HG03025 (cell line): ENCODE measurements at regions not wholly inside any gene's neighbourhood (a gene's known extent, or its start where the extent isn't known, plus 50 kb on each side); places are given as distances from the start of the nearest gene placed in this dataset.

Experiments used
- ATAC-seq: cut with Tn5 transposase; IDR thresholded peaks from one replicate; pipeline ENCODE4 v1.9.1; 2021; ENCODE audit warnings: mild to moderate bottlenecking, moderate library complexity; ENCODE audit not compliant: unreplicated experiment, low FRiP score

DNA sequence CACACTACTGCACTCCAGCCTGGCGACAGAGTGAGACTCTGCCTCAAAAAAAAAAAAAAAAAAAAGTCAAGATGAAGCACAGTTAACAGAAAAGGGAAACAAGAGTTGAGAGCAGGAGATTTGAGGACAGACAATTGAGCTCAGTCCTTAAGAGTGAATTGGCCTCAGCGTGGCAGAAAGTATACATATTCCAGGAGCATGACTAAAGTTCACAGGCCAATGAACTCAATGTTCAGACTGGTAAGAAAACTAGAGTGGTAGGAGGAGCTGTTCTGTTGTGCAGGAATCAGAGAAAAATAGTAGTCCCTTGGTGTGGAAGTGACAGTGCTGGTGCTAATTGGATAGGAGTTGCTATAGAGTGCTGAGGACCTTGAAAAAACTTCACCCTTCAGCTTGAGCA is 60.0 kb downstream of the NRN1 start:
- ATAC-seq = no peak

DNA sequence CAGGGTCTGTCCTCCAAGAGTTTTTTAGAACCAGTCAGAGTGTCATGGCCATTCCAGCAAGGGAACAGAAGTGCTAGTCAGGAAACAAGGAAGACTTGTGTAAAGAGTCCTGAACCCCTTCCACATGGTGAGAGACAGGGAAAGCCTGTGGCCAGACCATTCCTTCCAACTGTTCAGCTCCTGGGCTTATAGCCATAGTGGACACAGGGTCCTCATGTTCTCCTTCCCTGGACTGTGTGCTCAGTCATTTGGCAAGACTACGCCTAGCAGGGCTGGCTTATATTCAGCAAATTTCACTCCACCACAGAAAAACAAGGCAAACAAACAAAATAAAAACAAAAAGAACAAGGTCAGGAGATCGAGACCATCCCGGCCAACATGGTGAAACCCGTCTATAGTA is 60.5 kb downstream of the NRN1 start:
- ATAC-seq = no peak

DNA sequence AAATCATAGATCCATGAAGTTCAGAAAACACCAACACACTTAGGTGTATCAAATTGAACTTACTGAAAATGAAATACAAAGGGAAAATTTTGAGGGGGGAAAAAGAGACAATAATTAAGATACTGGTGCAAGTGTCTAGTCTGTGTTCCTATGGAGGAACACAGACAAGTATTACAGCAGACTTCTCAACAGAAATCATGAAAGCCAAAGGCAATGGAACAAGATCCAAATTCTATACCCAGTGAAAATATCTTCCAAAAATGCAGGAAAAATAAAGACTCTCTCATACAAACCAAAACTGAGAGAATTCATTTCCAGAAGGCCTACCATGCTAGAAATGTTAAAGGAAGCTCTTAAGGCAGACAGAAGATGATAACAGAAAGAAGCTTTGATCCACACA is 63.1 kb downstream of the NRN1 start:
- ATAC-seq = no peak

DNA sequence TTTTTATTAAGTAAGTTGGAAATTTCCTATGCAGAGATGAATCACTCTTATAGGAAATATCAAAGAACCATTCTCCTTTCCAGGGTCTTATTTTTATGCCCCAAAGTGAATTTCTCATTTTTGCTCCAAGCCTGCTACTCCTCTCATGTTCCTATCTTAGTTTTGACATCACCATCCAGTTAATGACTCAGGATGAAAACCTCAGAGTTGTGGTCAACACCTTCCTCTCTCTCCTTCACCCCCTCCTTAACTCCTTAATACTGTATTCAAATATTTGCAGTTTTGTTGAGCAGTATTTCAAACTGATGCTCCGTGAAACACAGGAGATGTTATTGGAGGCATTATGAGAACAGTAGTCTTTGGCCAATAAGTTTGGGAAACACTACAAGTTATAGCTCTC is 64.1 kb downstream of the NRN1 start:
- no peak for ATAC-seq

DNA sequence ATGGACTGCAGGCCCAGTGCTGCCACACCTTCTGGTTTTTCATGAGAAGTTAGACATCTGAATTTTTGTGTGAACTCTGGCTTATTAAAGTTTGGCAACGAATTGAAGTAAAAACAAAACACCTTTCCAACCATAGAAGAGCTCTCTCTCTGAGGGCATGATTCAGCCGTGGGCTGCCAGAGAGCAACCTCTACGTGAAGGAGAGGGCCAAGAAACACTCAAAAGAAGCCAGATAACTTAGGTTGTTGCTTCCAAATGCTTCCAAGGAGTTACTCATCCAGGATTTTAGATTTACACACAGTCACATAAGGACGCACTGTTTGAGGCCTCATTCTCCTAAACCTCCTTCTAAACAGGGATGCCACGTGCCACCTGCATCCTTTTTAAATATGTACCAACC is 65.5 kb downstream of the NRN1 start:
- no peak for ATAC-seq

DNA sequence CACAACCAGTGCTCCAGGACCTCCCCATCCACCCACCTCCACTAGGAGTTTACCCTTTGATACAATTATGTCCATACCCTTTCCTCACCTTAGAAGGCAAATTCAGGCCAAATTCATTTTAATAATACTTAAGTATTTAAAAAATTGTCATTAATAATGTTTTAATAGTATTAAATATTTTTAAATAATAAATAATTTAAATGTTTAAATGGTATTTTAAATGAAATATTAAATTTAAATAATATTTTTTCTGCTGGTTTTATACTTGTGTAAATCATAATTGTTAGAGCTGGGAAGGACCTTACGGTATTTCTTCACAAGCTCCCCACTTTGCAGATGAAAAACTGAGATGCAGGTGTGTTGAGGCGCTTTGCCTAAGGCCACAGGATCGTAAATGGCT is 67.8 kb downstream of the NRN1 start:
- ATAC-seq = no peak

DNA sequence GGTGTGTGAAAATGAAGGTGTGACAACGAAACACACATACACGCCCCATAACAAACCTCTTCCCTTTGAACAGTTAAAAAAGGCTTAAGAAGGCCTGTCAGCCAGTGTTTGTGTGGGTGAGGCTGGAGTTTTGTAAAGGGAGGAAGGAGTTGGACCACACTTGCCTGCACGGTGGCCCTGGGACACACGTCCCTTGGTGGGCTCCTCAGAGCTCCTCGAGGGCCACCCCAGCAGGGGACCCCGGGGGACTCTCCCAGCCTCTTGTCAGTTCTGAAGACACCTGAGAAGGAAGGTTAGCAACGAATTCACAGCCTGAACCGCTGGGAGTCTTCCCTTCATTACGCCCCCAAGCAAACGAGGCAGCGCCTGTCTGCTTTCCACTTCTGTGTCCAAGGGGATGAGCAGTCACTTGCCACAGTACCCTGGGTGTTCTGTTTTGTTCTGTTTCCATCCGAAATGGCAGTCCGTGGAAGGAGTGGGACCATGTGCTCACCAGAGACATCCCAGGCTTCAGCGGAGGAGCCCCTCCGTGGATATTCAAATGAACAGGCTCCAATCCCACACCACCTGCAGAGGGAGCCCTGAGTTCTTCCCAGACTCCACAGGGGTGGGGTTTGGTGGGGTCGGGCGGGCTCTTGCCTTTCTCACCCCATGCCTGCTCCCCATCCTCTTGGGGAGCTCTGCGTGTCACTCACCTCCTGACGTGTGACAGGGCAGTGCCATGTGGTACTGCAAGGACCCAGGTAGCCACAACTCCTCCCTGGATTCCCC is 68.6 kb downstream of the NRN1 start:
- ATAC-seq = no peak

DNA sequence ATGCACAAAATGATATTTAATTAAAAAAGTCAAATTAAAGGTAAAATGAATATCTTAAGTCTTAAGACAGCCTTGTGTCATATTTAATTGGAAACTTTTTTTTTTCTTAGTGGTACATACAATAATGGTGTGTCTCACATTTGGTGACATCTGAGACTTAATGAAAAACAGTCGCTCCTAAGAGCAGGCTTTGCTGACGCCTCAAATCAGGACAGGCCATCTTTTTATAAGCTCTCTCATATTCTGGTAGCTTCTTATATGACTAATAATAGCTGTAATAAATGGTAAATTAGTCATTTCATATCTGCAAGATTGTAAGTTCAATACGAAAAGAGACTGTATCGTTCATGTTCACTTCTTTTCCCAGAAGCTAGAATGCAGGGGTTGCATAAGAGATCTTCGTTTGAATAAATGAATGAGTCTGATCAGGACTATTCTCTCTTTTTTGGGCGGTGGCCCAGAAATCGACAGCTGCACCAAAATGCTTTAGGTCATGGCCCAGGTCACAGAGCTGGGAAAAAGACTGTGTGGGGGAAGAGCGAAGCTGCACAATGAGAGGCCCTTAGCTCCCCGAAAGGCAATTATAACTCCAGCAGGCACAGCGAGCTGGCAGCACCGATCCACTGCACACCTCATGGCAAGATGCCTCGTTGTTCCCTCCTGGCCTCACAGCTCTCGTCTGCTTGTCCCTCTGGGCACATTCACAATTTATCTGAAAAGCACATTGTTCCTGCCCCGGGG is 69.4 kb downstream of the NRN1 start:
- ATAC-seq = no peak

DNA sequence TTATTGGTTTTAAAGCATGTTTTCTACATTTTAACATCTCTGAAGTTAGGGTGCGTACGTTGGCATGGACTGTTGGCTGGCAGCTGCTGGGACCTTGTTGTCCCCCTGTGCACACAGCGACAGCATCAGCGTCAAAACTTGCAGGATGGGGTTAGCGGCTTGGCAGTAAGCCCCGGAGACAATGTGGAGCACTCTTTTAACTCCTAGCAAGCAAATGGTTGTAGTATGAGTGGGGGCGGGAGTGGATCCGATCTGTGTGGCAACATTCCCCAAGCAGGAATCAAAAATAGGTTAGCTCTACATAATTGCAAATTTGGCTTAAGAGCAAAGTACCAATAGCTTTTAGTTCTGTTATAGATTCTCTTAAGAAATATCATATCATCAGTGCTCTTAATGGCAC is 70.1 kb downstream of the NRN1 start:
- no peak for ATAC-seq

DNA sequence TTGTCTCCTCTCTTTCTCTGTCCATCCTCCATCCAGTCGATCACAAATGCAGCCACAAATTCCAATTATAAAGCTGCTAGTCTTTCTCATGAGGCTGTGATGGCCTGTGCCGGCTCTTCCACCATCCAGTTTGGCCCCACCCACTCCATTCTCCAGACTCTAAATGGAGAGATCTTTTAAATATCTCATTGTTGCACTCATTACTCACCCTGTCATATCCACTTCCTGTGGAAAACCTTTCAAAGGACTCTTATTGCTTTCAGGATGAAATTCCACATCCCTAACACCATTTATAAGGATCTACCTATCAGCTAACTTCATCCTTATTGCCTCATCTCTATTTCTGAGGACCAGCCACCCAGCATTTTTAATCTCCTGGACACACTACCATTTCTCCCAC is 70.6 kb downstream of the NRN1 start:
- ATAC-seq = no peak

DNA sequence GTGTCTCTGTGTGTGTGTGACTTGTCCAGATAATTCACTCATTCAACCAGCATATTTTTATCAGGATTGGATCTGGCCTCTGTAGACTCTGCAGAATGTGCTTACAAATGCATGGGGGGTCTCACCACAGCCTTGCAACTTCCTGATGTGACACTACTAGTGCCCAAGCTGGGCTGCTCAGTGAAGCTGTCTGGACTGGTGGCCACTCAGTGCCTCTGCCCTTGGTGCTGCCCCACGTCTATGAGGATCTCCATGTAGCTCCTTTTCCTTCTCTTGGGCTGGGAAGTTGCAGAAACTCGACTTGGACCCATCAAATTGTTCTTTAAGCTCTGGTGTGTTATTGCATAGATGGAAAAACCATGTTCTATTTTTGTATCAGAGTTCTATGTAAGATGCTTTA is 75.8 kb downstream of the NRN1 start:
- ATAC-seq = no peak

DNA sequence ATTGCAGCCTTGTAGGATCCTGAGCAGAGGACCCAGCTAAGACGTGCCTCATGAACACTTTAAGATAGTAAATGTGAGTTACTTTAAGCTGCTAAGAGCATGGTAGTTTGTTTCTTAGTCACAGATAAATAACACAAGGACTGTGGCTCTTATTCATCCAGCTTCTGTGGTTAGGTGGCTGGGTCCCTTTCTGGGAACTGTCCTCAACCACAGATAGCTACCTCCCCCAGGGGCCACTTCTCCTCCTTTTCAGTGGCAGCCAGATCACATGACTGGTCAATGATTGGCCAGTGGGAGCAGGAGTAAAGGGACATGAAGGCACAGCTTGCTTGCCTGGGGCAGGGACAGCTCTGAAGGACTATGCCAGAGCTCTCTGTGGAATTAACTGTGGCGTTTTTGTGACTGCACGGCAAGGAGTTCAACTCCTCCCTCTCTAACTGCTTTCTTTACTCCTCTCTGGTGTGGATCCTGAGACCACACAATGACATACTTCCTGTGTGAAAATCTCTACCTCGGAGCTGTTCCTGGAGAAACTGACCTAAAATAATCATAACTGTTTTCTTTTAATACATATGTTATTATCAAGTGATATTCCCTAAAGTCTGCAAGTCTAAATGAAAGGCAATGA is 76.5 kb downstream of the NRN1 start:
- ATAC-seq = no peak

DNA sequence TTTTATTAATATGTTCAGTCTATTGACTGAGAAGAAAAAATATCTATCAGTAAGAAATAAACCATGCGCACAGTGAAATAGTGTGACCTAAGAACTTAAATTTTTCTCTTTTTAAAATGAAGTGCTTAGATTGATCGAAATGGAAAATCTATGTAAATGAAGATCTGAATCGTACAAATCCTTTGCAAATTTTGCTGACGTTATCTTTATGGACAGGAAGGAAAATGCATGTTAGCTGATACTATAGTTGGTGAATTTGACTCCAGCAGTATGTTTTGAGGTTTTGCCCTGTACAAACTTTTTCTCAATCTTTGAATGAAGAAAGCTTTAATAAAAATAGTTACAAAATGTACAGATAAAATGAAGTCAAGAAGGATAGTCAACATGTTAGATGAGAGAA is 82.9 kb downstream of the NRN1 start:
- no peak for ATAC-seq

DNA sequence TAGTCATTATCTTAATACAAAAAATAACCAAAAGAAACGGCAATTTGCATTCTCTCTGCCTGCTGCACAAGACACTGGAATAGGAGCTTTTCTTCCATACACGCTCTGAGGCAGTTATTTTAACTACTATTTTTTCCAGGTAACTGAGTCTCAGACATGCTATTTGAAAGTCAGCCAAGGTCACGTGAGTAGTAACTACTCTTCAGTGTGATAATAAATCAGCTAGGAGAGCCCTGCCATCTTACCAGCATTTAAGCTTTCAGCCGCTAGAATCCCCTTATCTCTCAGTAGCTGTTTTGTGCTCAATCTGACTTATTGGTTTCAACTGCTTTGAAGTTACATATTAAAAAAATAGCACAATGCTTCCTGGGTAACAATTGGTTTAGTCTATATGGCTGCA is 84.5 kb downstream of the NRN1 start:
- ATAC-seq = no peak

DNA sequence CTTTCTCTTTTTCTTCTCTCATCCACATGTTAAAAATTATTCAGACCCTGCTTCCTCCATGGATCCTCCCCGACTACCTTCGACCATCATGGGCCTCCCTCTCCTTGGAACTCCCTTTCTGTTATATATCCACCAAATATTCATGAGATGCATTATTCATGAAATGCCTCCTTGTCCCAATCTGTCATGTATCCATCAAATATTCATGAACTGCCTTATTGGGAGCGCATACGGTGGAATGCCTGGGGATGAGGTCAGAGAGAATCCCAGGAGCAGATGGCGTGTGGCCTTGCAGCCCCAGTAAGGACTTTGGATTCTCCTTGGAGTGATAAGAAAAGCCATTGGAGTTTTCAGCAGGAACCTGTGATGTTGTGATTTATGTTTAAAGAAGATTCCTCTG is 97.0 kb downstream of the NRN1 start:
- ATAC-seq = no peak

DNA sequence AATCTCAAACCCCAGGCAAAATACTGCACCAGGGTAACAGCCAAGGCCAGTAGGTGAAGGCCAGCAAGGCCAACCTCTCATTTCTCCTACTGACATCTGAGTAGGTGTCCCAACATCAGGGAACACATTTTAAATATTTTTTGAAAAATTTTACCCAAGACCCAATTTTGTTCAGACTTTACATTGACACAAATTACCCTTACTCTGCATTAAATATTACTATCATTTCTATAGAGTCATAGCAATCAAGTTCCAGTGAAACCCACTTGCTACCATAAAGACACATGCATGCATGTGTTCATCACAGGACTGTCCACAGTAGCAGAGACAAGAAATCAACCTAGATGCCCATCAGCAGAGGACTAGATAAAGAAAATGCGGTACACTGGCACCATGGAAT is 99.9 kb downstream of the NRN1 start:
- ATAC-seq = no peak

DNA sequence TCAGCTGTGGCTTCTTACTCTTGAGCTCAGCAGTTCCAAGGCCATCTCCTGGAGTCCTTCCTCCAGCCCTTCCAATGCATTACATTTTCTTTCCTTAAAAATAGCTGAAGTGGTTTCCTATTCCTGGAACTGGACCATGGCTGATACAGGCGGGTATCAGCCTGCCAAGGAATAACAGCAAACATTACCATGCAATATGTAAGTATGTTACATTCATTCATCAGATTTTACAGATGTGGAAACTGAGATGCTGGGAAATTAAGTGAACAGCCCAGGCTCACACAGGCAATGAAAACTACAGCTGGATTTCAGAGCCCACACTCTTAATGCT is 100.4 kb downstream of the NRN1 start:
- ATAC-seq = no peak

DNA sequence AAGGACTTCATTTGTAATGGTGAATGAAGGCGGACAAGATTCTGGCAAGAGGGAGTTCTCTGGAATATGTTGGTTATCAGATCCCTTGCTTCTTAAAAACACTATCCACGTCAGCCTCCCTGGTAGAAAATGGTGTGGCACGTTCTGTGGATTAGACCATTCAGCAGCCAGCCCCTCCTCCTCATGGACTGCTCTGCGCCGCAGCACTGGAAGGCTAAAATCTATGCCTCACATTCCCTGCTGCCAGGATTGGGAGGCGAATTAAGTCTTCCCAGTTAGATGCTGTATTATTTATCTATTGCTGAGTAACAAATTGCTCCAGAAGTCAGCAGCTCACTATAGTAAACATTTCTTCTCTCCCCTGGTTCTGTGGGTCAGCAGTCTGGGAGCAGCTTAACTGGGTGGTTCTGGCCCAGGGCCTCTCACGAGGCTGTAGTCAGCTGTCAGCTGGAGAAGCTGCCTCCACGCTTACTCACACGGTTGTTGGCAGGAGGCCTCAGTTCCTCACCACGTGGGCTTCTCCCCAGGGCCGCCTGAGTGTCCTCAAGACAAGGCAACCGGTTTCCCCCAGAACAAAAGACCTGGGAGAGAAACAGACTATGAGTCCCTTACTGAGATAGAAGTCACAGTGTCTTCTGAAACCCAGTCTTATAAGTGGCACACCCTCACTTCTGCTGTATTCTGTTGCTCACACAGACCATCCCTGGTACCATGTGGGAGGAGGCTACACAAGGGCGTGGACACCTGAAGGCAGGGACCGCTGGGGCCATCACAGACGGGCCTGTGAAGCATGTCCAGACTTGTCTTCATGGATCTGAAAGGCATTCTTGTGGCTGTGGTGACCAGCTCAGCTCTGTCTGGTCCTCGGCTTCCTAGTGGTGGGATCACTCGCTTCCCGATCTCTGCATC is 101.0 kb downstream of the NRN1 start:
- ATAC-seq = no peak

DNA sequence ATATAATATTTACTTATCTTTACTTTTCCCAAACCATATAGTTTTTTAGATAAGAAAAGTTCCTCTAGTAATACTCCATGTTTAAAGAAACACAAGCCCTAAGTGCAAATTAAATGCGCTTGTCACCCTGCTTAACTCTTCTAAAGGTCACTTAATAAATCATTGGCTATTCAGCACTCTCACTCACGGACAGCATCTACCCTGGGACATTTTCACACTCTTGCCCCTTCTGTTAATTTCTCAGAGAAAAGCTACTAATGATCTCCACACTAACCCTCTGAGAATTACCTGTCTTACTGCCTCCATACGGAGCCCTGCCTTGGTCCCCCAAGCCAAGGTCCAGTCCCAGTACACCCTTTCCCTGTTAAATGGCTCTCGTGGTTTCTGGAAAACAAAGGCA is 102.2 kb downstream of the NRN1 start:
- ATAC-seq = no peak

DNA sequence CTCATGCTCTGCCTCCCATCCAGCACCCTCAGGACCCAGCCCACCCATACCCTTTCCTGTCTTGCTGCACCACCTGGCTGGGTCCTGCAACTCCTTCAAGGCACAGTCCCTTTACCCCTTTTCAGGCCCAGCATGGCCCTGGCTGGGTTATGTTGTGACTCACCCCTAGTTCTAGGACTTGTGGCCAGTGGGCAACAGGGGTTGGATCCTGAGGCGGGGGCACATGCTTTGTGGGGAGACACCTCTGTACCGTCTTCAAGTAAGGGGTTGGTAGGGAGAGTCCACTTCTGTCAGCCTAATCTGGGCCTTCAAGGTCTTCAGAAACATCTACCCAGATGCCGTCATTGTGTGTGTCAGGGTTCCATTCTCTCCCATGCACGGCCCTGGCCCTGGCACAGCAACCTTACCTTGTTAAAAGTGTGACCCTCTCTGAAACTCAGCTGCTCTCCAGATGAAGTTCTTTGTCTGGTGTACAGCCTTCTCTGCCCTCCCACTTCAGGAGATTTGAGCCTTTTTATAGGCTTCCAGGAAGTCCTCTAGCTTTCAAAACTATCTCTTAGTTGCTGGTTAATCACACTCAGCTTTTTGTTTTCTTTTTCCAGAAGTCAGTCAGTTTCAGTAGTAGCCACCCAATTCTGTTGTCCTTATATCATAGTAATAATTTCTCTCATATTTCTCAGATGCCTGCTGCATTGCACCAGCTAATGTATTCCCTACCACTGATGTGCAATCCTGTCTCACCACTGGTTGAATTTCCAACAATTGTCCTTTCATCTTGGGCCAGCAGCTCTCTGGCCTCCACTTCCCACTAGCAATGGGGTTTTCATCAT is 107.3 kb downstream of the NRN1 start:
- ATAC-seq = no peak
